Small intestine (tissue), 7 donors: ENCODE measurements at regions not wholly inside any gene's neighbourhood (a gene's known extent, or its start where the extent isn't known, plus 50 kb on each side); places are given as distances from the start of the nearest gene placed in this dataset.

Experiments
- DNase-seq, 2 donors: peaks; one replicate each; pipeline versions ENCODE4 v3.0.0 to v3.0.0-alpha.2; 2013
- FAIRE-seq: peaks from 2 replicates; lab custom pipeline; 2012; peaks lifted over from hg19 to GRCh38; lab: Jason Lieb, UNC
- H3K27ac ChIP-seq, 3 donors: one replicate each; pipeline ENCODE4 v1.5.1; 2013; ENCODE audit warnings: low read length in 2 of 3, mild to moderate bottlenecking in 2 of 3, control low read depth in 1 of 3, inconsistent platforms in 1 of 3, low read depth in 1 of 3, moderate library complexity in 1 of 3
- H3K27me3 ChIP-seq, 3 donors: one replicate each; pipeline ENCODE4 v1.6.1; 2013; ENCODE audit warnings: low read length in 3 of 3, inconsistent platforms in 1 of 3; ENCODE audit not compliant: control insufficient read depth in 3 of 3, insufficient read depth in 3 of 3
- H3K36me3 ChIP-seq, 3 donors: one replicate each; pipeline ENCODE4 v1.6.1; 2013; ENCODE audit warnings: low read length in 3 of 3, inconsistent platforms in 1 of 3, low read depth in 1 of 3, mild to moderate bottlenecking in 1 of 3, moderate library complexity in 1 of 3; ENCODE audit not compliant: control insufficient read depth in 3 of 3, insufficient read depth in 2 of 3
- H3K4me1 ChIP-seq, 3 donors: one replicate each; pipeline ENCODE4 v1.6.1; 2013; ENCODE audit warnings: low read length in 2 of 3, inconsistent platforms in 1 of 3, low read depth in 1 of 3, mild to moderate bottlenecking in 1 of 3, moderate library complexity in 1 of 3; ENCODE audit not compliant: control insufficient read depth in 3 of 3, insufficient read depth in 2 of 3
- H3K4me3 ChIP-seq, 3 donors: one replicate each; pipeline ENCODE4 v1.5.1; 2013; ENCODE audit warnings: low read length in 3 of 3, control low read depth in 1 of 3, inconsistent platforms in 1 of 3, low read depth in 1 of 3, mild to moderate bottlenecking in 1 of 3, moderate library complexity in 1 of 3
- H3K9me3 ChIP-seq, 2 donors: one replicate each; pipeline ENCODE4 v1.6.1; 2013; ENCODE audit warnings: low read depth in 1 of 2, low read length in 1 of 2; ENCODE audit not compliant: control insufficient read depth in 2 of 2, insufficient read depth in 1 of 2
- WGBS, 3 donors: extraction: QIAGEN DNeasy Blood & Tissue Kit; methylation state at CpG; one replicate each; pipeline ENCODE4 v1.1.7; 2013; 5-methylcytosine and 5-hydroxymethylcytosine counted together
- donor health status: healthy with polysubstance abuse.
- donor health status: control.
- donor health status: control.
- donor health status: Bipolar disorder and iron deficiency.
- donor health status: healthy.

DNA sequence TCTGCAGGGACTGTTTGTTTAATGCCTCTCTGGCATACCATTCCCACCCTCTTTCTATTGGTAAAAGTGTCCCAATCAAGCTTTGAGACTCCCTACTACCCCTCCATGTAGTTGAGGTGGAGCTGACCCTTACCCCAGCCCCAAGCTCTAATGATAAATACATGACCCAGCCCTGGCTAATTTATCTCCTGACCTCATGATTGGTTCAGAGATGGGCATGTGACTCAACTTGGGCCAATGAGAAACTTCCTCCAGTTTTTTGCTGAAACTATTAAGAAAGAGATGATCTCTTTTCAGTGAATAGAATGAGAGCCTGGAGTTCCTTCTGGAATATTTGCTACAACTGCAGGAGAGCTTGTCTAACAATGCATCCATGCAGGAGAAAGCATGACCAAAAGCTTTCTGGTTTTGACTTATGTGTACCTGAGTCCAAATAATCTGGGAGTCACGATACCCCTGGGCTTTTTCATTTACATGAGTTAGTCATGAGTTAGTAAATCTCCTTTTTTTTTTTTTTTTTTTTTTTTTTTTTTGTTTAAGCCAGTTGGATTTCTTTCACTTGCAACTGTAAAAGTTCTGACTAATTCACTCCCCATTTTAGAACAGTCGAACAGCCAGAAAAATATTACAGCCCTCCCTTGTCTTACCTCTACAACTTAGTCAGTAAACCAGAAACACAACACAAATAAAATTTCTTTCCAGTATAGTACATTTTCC is 66.5 kb upstream of the TLK1 start:
- no peak for FAIRE-seq
- no peak for DNase-seq
- H3K4me3 ChIP-seq, result no peak overlapping the region
- H3K36me3 ChIP-seq, result no peaks in the 10 kb centered on the region
- H3K27ac ChIP-seq, result no peak overlapping the region
- no peaks in the 10 kb centered on the region for H3K4me1 ChIP-seq
- WGBS, 3 donors, result 86 to 93% (median 90%) methylated on average over 2 of the region's 2 CpGs
- no peaks in the 10 kb centered on the region for H3K9me3 ChIP-seq
- no peaks in the 10 kb centered on the region for H3K27me3 ChIP-seq

- no peaks in the 10 kb centered on the region for H3K36me3 ChIP-seq
- H3K27ac ChIP-seq, result no peak overlapping the region
- H3K4me3 ChIP-seq, result no peak overlapping the region
- DNase-seq (no peak), FAIRE-seq (no peak)
- H3K4me1 ChIP-seq, result no peaks in the 10 kb centered on the region
- no peaks in the 10 kb centered on the region for H3K27me3 ChIP-seq
- H3K9me3 ChIP-seq, result no peaks in the 10 kb centered on the region
These were observed 65.8 kb upstream of the TLK1 start for GRCh38 chr2:171226461-171226860.

GRCh38 chr2:171225989-171226388 is 65.3 kb upstream of the TLK1 start:
- DNase-seq (no peak), FAIRE-seq (no peak)
- no peaks in the 10 kb centered on the region for H3K9me3 ChIP-seq
- H3K27me3 ChIP-seq, result no peaks in the 10 kb centered on the region
- H3K27ac ChIP-seq, result no peak overlapping the region
- H3K4me3 ChIP-seq, result no peak overlapping the region
- no peaks in the 10 kb centered on the region for H3K36me3 ChIP-seq
- H3K4me1 ChIP-seq, result no peaks in the 10 kb centered on the region
- WGBS, 3 donors, result 40 to 82% (median 80%) methylated on average over 1 of the region's 1 CpG

GRCh38 chr2:171225302-171225980 is 64.7 kb upstream of the TLK1 start:
- Histone ChIP-seq H3K9me3 (no peaks in the 10 kb centered on the region), H3K4me1 (no peaks in the 10 kb centered on the region), H3K36me3 (no peaks in the 10 kb centered on the region), H3K27me3 (no peaks in the 10 kb centered on the region), H3K27ac (no peak overlapping the region), H3K4me3 (no peak overlapping the region)
- FAIRE-seq (no peak), DNase-seq (no peak)
- 78 to 83% (median 79%) methylated on average over 3 of the region's 3 CpGs for WGBS, 3 donors

DNA sequence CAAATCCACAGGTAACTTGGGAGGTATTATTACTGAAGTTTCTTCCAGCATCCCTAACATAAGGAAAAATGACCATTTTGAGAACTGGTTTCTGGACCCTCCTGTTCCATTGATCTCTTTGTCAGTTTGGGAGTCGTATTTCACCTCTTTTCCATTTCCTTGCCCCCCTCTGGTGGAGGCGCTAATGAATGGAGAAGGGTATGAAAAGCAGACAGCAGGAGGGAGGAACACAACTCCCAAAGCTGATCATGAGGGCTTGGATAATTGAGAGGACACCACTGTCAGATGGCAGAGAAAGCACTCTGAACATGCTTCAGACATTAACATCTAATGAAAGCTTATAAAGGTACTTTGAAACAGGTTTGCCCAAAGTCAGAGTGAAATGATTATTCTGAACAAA is 56.6 kb upstream of the TLK1 start:
- FAIRE-seq (no peak), DNase-seq (no peak)
- Histone ChIP-seq H3K27ac (no peak overlapping the region), H3K9me3 (peaks cover 0 to 8% of the 10 kb centered on the region in 2 donors), H3K27me3 (no peaks in the 10 kb centered on the region), H3K4me1 (no peaks in the 10 kb centered on the region), H3K4me3 (no peak overlapping the region), H3K36me3 (no peaks in the 10 kb centered on the region)
- WGBS, 3 donors, result 56 to 65% (median 64%) methylated on average over 2 of the region's 2 CpGs

DNA sequence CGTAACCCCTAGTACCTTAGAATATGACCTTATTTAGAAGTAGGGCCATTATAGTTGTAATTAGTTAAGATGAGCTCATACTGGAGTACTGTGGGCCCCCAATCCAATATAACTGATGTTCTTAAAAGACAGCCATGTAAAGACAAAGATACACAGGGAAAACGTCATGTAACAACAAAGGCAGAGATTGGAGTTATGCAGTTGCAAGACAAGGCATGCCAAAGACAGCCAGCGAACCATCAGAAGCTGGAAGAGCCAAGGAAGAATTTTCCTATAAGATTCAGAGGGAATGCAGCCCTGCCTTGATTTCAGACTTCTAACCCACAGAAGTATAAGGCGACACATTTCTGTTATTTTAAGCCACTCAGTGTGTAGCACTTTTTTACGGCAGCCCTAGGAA is 55.9 kb upstream of the TLK1 start:
- H3K4me1 ChIP-seq, result no peaks in the 10 kb centered on the region
- no peaks in the 10 kb centered on the region for H3K36me3 ChIP-seq
- peaks cover 0 to 8% of the 10 kb centered on the region in 2 donors for H3K9me3 ChIP-seq
- 78 to 83% (median 80%) methylated on average over 5 of the region's 5 CpGs for WGBS, 3 donors
- no peaks in the 10 kb centered on the region for H3K27me3 ChIP-seq
- FAIRE-seq (no peak), DNase-seq (no peak)
- no peak overlapping the region for H3K27ac ChIP-seq
- no peak overlapping the region for H3K4me3 ChIP-seq

DNA sequence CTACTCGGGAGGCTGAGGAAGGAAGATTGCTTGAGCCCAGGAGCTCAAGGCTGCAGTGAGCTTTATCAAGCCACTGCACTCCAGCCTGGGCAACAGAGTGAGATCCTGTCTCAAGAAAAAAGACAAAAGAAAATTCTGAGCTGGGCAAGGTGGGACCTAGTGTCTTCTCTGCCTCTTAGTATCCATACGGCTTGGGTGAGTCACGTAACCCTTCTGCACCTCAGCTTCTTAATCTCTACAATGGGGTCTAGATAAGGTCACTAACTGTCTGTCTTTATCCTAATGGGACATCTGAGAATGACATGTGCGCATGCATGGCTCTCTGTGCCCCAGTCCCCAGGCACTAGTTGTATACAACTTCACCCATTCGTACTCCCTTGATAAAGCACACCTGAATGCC is 53.4 kb upstream of the TLK1 start:
- H3K36me3 ChIP-seq, result no peaks in the 10 kb centered on the region
- DNase-seq (no peak), FAIRE-seq (no peak)
- peaks cover 0 to 5% of the 10 kb centered on the region in 2 donors for H3K9me3 ChIP-seq
- H3K27me3 ChIP-seq, result no peaks in the 10 kb centered on the region
- no peak overlapping the region for H3K27ac ChIP-seq
- WGBS, 3 donors, result 93 to 95% (median 95%) methylated on average over 5 of the region's 5 CpGs
- no peak overlapping the region for H3K4me3 ChIP-seq
- H3K4me1 ChIP-seq, result no peaks in the 10 kb centered on the region

GRCh38 chr2:171210864-171211431 is 50.3 kb upstream of the TLK1 start:
- Histone ChIP-seq H3K27me3 (no peaks in the 10 kb centered on the region), H3K4me3 (no peak overlapping the region), H3K9me3 (no peaks in the 10 kb centered on the region), H3K4me1 (no peaks in the 10 kb centered on the region), H3K27ac (no peak overlapping the region), H3K36me3 (no peaks in the 10 kb centered on the region)
- DNase-seq (peak; percentile 1 to 31), FAIRE-seq (no peak)
- WGBS, 3 donors, result 46 to 60% (median 49%) methylated on average over 8 of the region's 8 CpGs
